SK-N-SH treated with all-trans-retinoic acid at 6 μM for 48 hours (cell line): ENCODE measurements at regions not wholly inside any gene's neighbourhood (a gene's known extent, or its start where the extent isn't known, plus 50 kb on each side); places are given as distances from the start of the nearest gene placed in this dataset.

Experiments
- SNAI2 ChIP-seq: fragments of 250-450 bp; sonication (Bioruptor Pico); IDR thresholded peaks from 2 replicates; pipeline ENCODE4 v1.5.0; 2020; ENCODE audit warnings: mild to moderate bottlenecking, moderate library complexity
- TCF4 ChIP-seq: fragments of 250-450 bp; sonication (Bioruptor Pico); IDR thresholded peaks from 2 replicates; pipeline ENCODE4 v1.8.0; 2021; ENCODE audit warnings: mild to moderate bottlenecking, moderate library complexity, borderline replicate concordance
- ZFP3 ChIP-seq: fragments of 250-450 bp; sonication (Bioruptor Pico); IDR thresholded peaks from 2 replicates; pipeline ENCODE4 v1.5.0; 2020; ENCODE audit warnings: mild to moderate bottlenecking, moderate library complexity
- TF ChIP-seq, protein P1 (sequence below): fragments of 250-450 bp; sonication (Bioruptor Pico); IDR thresholded peaks from 2 replicates; pipeline ENCODE4 v1.8.0; 2020; ENCODE audit warnings: mild to moderate bottlenecking, moderate library complexity, borderline replicate concordance
- TF ChIP-seq, protein P2 (sequence below): fragments of 250-450 bp; sonication (Bioruptor Pico); IDR thresholded peaks from 2 replicates; pipeline ENCODE4 v1.8.0; 2021; ENCODE audit warnings: low read depth, mild to moderate bottlenecking, moderate library complexity, borderline replicate concordance

DNA sequence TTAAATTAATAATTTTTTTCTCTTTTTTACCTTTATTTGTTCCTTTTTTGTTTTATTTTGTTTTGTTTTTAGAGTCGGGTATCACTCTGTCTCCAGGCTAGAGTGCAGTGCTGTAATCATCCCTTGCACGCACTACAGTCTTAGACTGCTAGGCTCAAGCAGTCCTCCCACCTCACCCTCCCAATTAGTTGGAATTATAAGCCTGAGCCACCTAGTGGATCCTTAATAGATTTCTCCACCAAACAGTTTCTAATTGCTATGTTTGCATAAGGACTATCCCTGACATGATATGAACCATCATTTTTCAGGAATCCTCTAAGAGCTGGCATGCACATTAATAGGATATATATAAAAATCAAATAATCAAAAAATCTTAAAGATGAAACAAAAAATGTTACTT is 993.2 kb downstream of the OTOL1 start:
- TF ChIP-seq TCF4 (CRISPR knock-in tag) (no peak), SNAI2 (CRISPR knock-in tag) (no peak), ZFP3 (CRISPR knock-in tag) (no peak)
- TF ChIP-seq, protein P1, sequence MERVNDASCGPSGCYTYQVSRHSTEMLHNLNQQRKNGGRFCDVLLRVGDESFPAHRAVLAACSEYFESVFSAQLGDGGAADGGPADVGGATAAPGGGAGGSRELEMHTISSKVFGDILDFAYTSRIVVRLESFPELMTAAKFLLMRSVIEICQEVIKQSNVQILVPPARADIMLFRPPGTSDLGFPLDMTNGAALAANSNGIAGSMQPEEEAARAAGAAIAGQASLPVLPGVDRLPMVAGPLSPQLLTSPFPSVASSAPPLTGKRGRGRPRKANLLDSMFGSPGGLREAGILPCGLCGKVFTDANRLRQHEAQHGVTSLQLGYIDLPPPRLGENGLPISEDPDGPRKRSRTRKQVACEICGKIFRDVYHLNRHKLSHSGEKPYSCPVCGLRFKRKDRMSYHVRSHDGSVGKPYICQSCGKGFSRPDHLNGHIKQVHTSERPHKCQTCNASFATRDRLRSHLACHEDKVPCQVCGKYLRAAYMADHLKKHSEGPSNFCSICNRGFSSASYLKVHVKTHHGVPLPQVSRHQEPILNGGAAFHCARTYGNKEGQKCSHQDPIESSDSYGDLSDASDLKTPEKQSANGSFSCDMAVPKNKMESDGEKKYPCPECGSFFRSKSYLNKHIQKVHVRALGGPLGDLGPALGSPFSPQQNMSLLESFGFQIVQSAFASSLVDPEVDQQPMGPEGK (CRISPR knock-in tag) = no peak
- TF ChIP-seq, protein P2, sequence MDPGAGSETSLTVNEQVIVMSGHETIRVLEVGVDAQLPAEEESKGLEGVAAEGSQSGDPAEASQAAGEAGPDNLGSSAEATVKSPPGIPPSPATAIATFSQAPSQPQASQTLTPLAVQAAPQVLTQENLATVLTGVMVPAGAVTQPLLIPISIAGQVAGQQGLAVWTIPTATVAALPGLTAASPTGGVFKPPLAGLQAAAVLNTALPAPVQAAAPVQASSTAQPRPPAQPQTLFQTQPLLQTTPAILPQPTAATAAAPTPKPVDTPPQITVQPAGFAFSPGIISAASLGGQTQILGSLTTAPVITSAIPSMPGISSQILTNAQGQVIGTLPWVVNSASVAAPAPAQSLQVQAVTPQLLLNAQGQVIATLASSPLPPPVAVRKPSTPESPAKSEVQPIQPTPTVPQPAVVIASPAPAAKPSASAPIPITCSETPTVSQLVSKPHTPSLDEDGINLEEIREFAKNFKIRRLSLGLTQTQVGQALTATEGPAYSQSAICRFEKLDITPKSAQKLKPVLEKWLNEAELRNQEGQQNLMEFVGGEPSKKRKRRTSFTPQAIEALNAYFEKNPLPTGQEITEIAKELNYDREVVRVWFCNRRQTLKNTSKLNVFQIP (CRISPR knock-in tag) = no peak
